Body of pancreas (tissue), 4 donors: ENCODE measurements at regions not wholly inside any gene's neighbourhood (a gene's known extent, or its start where the extent isn't known, plus 50 kb on each side); places are given as distances from the start of the nearest gene placed in this dataset.

Experiments
- ATAC-seq: fragments of 150-250 bp; one replicate; pipeline ENCODE4 v1.9.1; 2016
- DNase-seq, 4 donors: peaks; one replicate each; pipeline ENCODE4 v3.0.0-alpha.2; 2019
- H3K27ac ChIP-seq, 4 donors: fragments of 200-600 bp; sonication (generic); 1 replicate in 3 of 4; 2 replicates in 1 of 4; pipeline versions ENCODE4 v1.5.1 to v1.6.1; 2016 to 2019; ENCODE audit warnings: mild to moderate bottlenecking in 1 of 4, mixed read lengths in 1 of 4, moderate library complexity in 1 of 4
- H3K27me3 ChIP-seq, 2 donors: fragments of 200-600 bp; sonication (generic); one replicate each; pipeline ENCODE4 v1.6.0; 2016; ENCODE audit warnings: mild to moderate bottlenecking in 1 of 2
- H3K36me3 ChIP-seq, 2 donors: fragments of 200-600 bp; sonication (generic); replicated peaks in 1 of 2; 2 replicates each; pipeline ENCODE4 v1.5.1; 2016; ENCODE audit warnings: low read depth in 2 of 2; ENCODE audit not compliant: insufficient read depth in 1 of 2
- H3K4me1 ChIP-seq: fragments of 200-600 bp; sonication (generic); one replicate; pipeline ENCODE4 v1.6.0; 2016
- H3K4me3 ChIP-seq, 2 donors: fragments of 200-600 bp; sonication (generic); 1 replicate in 1 of 2; 2 replicates in 1 of 2; pipeline ENCODE4 v1.5.1; 2016 to 2019
- H3K9me3 ChIP-seq, 3 donors: fragments of 200-600 bp; sonication (generic); 1 replicate in 2 of 3; 2 replicates in 1 of 3; pipeline ENCODE4 v1.5.1; 2016
- POLR2A ChIP-seq, 3 donors: fragments of 450-650 bp; IDR thresholded peaks; one replicate each; pipeline ENCODE4 v1.6.1; 2016; ENCODE audit warnings: antibody characterized with exemption in 3 of 3, mild to moderate bottlenecking in 2 of 3
- WGBS, 2 donors: methylation state at CpG; one replicate each; pipeline ENCODE4 v1.1.5; 2017; 5-methylcytosine and 5-hydroxymethylcytosine counted together
- intact Hi-C: fragments of 100-400 bp; cut with DNase I; formaldehyde crosslinking; loops from one replicate; pipeline ENCODE4 v1.15.1; 2023
- TF ChIP-seq, protein P1 (sequence below), 7 experiments: fragments of 450-650 bp in 4 of 7; fragments of 200-600 bp in 3 of 7; sonication (generic) in 3 of 7; IDR thresholded peaks; one replicate each; pipeline ENCODE4 v1.5.1; 2016 to 2019; ENCODE audit warnings: antibody characterized with exemption in 7 of 7

DNA sequence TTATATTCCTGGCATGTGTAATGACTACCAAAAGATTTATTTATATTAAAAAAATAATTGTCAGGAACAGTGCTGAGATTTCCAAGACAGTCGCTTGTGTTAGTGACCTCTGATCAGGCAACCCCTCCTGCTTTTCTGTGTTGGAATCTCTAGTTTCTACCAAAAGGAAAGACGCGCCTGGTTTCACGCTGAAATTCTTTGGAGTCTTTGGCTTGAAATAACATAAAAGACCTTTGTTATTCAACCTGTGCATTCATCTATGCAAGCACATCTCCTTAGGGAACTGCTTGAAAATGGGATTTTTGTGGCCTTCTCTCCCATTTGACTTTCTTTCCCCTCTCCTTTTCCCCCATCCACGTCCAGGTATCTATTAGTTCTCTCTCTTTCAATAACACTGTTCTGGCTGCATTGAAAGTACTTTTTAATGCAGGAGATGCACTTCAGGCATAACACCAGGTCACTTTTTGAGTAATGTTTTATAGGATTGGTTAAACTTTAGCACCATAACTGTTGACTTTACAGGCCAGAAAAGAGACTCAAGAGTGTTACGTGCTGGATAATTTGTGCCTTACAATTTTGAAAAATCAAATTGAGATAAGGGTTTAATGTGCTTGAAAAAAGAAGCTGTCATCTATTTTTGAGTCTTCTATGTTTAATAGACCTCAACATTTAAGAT lies 172.7 kb downstream of the GPAT3 start:
- no peak overlapping the region for H3K4me3 ChIP-seq
- intact Hi-C loops = no loop called here
- no peak for TF ChIP-seq POLR2A (IDR thresholded peaks at IDR 0.05)
- TF ChIP-seq, protein P1, sequence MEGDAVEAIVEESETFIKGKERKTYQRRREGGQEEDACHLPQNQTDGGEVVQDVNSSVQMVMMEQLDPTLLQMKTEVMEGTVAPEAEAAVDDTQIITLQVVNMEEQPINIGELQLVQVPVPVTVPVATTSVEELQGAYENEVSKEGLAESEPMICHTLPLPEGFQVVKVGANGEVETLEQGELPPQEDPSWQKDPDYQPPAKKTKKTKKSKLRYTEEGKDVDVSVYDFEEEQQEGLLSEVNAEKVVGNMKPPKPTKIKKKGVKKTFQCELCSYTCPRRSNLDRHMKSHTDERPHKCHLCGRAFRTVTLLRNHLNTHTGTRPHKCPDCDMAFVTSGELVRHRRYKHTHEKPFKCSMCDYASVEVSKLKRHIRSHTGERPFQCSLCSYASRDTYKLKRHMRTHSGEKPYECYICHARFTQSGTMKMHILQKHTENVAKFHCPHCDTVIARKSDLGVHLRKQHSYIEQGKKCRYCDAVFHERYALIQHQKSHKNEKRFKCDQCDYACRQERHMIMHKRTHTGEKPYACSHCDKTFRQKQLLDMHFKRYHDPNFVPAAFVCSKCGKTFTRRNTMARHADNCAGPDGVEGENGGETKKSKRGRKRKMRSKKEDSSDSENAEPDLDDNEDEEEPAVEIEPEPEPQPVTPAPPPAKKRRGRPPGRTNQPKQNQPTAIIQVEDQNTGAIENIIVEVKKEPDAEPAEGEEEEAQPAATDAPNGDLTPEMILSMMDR (IDR thresholded peaks at IDR 0.05) = no peak
- no peak overlapping the region for H3K27ac ChIP-seq
- WGBS, 2 donors = 39 to 43% methylated on average over 6 of the region's 6 CpGs
- no peak for ATAC-seq
- no peaks in the 10 kb centered on the region for H3K36me3 ChIP-seq
- no peaks in the 10 kb centered on the region for H3K9me3 ChIP-seq
- no peaks in the 10 kb centered on the region for H3K27me3 ChIP-seq
- H3K4me1 ChIP-seq = no peaks in the 10 kb centered on the region
- no peak for DNase-seq

- 74 to 78% methylated on average over 2 of the region's 2 CpGs for WGBS, 2 donors
- H3K36me3 ChIP-seq = no peaks in the 10 kb centered on the region
- TF ChIP-seq POLR2A (IDR thresholded peaks at IDR 0.05) = no peak
- TF ChIP-seq, protein P1 (IDR thresholded peaks at IDR 0.05) = no peak
Measured at GRCh38 chr4:83704786-83705185, 168.9 kb downstream of the GPAT3 start.

DNA sequence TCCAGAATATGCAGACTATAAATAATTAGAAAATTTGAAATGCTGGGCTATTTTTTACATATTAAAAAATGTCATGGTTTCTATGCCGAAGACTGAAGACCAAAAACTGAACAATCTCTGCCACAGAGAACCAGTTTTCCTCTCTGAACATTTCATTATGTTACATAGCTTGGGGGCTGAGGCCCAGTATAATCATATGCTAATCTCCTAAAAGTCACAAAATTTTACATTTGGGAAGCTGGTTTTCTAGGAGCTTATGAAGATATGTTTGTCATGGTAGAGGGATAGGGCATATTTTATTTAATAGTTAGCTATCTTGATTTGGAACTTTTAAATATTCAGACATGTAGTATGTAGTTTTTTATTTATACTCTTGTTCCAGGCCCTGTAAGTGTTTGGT lies 167.8 kb downstream of the GPAT3 start:
- Histone ChIP-seq H3K4me1 (no peaks in the 10 kb centered on the region), H3K27me3 (no peaks in the 10 kb centered on the region), H3K9me3 (no peaks in the 10 kb centered on the region), H3K27ac (no peak overlapping the region), H3K36me3 (no peaks in the 10 kb centered on the region), H3K4me3 (no peak overlapping the region)
- TF ChIP-seq, protein P1 (IDR thresholded peaks at IDR 0.05) = no peak
- no peak for TF ChIP-seq POLR2A (IDR thresholded peaks at IDR 0.05)
- intact Hi-C loops = no loop called here
- ATAC-seq (no peak), DNase-seq (no peak)
- 90 to 96% methylated on average over 1 of the region's 1 CpG for WGBS, 2 donors

More at GRCh38 chr4:83704786-83705185, 168.9 kb downstream of the GPAT3 start:
- no peak for DNase-seq
- Histone ChIP-seq H3K4me1 (no peaks in the 10 kb centered on the region), H3K27me3 (no peaks in the 10 kb centered on the region), H3K4me3 (no peak overlapping the region), H3K9me3 (no peaks in the 10 kb centered on the region), H3K27ac (no peak overlapping the region)
- no peak for ATAC-seq
- intact Hi-C loops = no loop called here

- H3K27me3 ChIP-seq = no peaks in the 10 kb centered on the region
- no peaks in the 10 kb centered on the region for H3K9me3 ChIP-seq
- no peaks in the 10 kb centered on the region for H3K36me3 ChIP-seq
- H3K27ac ChIP-seq = no peak overlapping the region
- intact Hi-C loops = no loop called here
- no peak for ATAC-seq
- 65 to 86% methylated on average over 1 of the region's 1 CpG for WGBS, 2 donors
- TF ChIP-seq POLR2A (IDR thresholded peaks at IDR 0.05) = no peak
- TF ChIP-seq, protein P1 (IDR thresholded peaks at IDR 0.05) = no peak
- H3K4me1 ChIP-seq = no peaks in the 10 kb centered on the region
- no peak overlapping the region for H3K4me3 ChIP-seq
- DNase-seq = no peak
Measured at GRCh38 chr4:83701041-83701440, 165.1 kb downstream of the GPAT3 start.

DNA sequence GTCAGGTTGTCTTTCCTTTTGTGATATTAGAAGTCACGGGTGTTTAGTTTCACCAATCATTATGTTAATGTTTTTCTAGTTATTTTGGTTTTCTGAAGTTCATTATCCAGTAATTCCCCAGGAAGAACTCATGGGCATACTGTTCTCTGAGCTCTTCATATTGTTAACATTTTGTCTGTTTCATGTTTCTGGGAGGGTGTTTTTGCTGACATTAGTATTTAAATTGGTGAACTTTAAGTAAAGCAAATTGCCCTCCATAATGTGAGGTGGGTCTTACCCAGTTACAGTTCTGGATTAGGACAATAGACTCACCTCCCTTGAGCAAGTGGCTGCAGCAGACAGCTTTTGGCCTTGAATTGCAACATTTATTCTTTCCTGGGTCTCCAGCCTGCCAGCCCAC lies 163.4 kb downstream of the GPAT3 start:
- DNase-seq = no peak
- WGBS, 2 donors = 59 to 60% methylated on average over 1 of the region's 1 CpG
- Histone ChIP-seq H3K4me3 (no peak overlapping the region), H3K36me3 (no peaks in the 10 kb centered on the region), H3K27ac (no peak overlapping the region), H3K9me3 (no peaks in the 10 kb centered on the region), H3K27me3 (no peaks in the 10 kb centered on the region), H3K4me1 (no peaks in the 10 kb centered on the region)
- ATAC-seq = no peak
- no peak for TF ChIP-seq POLR2A (IDR thresholded peaks at IDR 0.05)
- TF ChIP-seq, protein P1 (IDR thresholded peaks at IDR 0.05) = no peak
- intact Hi-C loops = no loop called here
